ENCODE measurements at regions not wholly inside any gene's neighbourhood (a gene's known extent, or its start where the extent isn't known, plus 50 kb on each side); places are given as distances from the start of the nearest gene placed in this dataset.

- DNase-seq = no peak
These were observed 222.6 kb upstream of the MARCKS start for GRCh38 chr6:113634352-113635163.

DNA sequence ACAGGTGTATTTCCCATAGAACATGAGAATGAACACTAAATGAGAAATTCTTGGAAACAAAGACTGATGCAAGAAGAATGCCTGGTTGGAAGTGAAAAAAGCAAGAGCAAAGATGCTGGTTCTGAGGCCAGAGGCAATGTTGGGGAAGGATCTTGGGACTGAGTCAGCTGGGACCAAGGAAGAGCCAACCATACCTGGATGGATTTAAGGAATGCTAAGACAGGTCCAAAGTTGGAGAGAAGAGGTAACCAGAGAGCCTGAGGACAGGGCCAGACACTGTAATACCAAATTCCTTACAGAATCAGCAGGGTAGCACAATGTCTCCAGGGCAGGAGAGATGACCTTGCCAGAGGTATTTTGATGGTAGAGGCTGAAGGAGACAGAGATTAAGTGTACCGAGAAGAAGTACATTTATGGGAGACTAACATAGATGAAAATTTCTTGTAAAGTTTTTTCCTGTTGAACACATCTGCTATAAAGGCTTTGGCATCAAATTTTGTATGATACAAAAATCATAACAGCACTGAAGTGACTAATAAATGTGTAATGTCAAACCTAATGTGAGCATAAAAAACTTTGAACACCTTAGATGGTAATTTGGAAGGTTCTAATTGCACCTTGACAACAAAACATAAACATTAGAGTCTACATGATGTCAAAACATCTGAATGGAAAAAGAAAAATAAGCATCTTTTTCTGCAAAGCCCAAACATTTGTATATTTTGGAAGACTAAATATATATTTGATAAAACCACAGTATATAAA, 221.7 kb upstream of the MARCKS start:
- no peak for DNase-seq

- DNase-seq = no peak
These were observed 220.8 kb upstream of the MARCKS start for GRCh38 chr6:113636357-113636824.

- DNase-seq = no peak
These were observed 217.1 kb upstream of the MARCKS start for GRCh38 chr6:113640051-113640450.

DNA sequence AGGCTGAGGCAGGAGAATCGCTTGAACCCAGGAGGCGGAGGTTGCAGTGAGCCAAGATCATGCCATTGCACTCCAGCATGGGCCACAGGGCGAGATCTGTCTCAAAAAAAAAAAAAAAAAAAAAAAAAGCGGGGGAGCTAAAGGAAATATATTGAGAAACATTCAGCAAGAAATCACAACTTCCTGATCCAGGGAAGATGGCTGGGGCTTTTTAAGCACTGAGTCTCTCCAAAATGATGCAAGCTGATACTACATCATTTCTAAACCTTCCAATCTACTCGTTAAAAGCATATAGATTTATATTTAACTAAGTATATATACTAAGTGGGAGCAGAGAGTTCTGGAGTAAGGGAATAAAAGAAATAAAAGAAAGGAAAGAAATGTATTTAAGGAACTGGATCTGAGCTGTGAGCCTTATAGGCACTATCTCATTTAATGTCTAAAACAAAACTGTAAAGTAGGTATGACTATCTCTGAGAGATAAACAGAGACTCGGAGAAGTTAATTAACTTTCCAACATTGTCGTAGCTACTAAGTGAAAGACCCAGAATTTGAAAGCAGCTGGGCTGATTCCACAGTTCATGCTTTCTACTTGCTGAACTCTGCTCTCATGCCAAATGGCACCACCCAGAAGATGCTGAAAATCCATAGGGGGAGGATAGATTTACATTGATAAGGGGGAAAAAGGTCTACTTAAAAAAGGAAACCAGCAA, 215.0 kb upstream of the MARCKS start:
- no peak for DNase-seq

DNA sequence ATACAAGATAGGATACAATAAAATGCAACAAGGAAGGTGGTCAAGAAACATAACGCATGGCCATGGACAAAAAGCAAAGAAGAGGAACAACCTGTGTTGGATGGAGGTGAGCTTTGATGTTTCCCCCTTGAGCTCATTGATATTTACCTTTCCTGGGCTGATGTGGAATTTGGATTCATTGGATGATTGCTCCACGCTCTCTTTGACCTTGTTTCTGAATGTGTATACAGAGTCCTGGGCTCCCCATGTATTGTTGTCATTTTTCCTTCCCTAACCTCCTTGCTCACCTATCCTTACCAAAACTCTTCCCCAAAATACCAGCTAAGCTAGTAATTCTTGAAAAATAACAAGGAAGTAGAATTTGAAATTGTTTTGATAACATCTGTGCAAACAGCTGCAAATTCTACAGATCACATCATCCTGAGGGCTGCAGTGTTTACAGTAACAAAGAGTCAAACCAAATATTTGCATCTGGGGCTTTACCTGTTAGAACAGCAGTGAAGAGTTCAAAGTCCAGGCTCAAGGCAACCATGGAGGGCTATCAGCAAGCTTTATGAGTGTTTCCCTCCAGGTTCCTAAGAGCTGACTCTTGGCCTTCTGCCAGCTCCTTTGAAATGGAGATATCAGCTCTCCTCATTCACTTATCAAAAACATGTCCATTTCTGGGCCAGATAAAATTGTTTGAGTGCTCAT, 214.3 kb upstream of the MARCKS start:
- DNase-seq = no peak

- DNase-seq = no peak
These were observed 213.8 kb upstream of the MARCKS start for GRCh38 chr6:113643407-113643770.

DNA sequence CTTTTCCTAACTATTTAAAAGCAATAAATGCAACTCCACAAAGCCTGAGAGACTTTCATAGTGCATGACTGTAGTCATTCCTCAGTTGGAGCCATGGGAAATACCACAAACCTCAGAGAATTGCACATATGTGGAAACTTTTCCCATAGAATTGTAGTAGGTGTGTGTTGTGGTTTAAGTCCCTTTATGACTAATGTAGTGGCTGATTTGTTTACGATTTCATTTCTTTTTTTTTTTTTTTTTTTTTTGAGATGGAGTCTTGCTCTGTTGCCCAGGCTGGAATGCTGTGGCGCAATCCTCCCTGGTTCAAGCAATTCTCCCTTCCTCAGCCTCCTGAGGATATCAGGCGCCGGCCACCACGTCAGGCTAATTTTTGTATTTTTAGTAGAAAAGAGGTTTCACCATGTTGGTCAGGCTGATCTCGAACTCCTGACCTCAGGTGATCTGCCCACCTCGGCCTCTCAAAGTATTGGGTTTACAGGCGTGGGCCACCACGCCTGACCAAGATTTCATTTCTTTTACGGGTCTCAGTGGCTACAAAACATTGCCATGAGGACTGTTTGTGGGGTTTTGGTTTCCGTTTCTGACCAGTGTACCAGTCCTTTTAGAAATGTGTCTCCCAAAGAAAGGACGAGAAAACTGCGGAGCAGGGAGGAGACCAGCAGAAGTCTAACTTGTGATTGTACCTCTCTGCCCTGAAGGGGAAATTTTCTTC, 212.1 kb upstream of the MARCKS start:
- no peak for DNase-seq

GRCh38 chr6:113645576-113645970, 211.6 kb upstream of the MARCKS start:
- DNase-seq = no peak

DNA sequence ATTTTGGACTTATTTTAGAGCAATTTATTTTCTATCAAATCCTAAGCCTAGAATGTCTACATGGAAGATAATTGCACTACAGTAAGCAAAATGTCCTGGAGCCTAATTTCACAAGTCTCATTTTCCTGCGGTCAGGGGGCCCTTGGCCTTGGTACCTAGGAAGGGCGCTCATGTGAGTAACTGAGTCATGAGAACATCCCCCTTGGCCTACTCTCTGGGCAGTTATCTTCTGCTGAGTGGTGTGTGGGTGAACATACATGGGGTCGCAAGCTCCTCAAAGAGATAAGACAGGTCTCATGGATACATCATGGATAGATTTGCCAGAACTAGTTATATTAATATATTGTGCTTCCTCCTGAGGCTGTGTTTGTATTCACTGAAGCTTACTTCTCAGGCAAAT, 211.2 kb upstream of the MARCKS start:
- DNase-seq = no peak

DNA sequence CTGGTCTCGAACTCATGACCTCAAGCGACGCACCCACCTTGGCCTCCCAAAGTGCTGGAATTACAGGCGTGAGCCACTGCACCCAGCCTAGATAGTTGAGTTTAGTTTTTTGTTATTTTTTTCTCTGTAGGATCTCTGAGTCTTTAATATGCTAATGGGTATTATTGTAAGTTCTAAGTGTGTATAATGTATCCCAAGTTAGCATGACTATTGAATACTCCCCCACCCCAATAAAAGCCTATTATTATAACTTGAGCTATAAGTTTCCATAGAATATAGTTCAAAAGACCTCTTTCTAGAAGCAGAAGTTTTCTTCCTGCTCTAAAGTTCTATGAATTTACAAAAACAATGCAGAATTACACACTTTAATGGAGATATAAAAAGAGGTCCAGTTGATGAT, 210.4 kb upstream of the MARCKS start:
- no peak for DNase-seq

- no peak for DNase-seq
These were observed 209.8 kb upstream of the MARCKS start for GRCh38 chr6:113647143-113647889.

- no peak for DNase-seq
These were observed 208.4 kb upstream of the MARCKS start for GRCh38 chr6:113648698-113649097.

DNA sequence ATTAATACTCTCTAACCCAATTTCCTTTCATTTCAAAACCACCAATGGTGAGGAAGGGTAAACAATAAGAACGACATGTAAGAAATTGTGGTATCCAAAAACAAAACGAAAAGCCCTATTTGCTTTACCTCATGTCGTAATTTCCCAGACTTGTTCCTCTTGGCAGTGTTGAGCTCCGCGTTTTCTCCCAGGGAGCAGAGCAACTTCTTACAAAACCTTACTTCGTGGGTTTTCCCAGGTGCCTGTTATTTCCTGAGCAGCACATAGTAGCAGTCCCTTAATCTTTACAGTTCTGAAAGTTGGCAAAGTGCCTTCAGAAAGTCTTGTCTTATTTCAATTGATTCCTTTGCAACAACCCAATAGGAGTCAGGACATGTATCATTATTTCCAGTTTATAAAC, 207.9 kb upstream of the MARCKS start:
- no peak for DNase-seq

- DNase-seq = no peak
These were observed 207.1 kb upstream of the MARCKS start for GRCh38 chr6:113649880-113650609.

GRCh38 chr6:113650610-113650979, 206.6 kb upstream of the MARCKS start:
- DNase-seq = no peak

GRCh38 chr6:113651120-113651519, 206.0 kb upstream of the MARCKS start:
- no peak for DNase-seq

- DNase-seq = no peak
These were observed 205.2 kb upstream of the MARCKS start for GRCh38 chr6:113651920-113652319.

DNA sequence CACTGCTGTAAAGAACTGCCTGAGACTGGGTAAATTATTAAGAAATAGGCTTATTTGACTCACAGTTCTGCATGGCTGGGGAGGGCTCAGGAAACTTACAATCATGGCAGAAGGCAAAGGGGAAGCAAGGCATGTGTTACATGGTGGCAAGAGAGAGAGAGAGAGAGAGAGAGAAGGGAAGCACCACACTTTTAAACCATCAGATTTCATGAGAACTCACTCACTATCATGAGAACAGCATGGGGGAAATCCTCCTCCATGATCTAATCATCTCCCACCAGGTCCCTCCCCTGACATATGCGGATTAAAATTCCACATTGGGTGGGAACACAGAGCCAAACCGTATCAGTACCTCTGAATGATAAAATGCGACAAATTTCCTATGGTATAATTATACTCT, 203.9 kb upstream of the MARCKS start:
- DNase-seq = no peak

DNA sequence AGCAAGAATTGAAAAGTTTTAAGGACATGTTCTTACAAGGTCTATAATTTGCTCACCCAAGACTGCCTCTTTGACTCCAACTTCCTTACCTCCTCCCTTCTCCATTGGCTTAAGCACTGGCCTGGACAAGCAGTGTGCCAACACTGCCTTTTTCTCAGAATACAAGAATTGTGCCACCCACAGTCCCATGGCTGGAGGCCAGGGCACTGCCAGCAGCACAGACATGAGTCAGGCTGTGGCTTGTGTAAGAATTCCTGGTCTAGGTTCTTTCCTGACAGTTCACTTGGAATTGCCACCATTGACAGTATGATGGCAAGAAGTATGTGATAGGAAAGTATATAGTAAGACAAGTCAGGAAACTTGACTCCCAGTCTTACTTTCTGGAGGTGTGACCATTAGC, 202.7 kb upstream of the MARCKS start:
- peak; percentile 25 for DNase-seq

GRCh38 chr6:113655761-113656160, 201.4 kb upstream of the MARCKS start:
- DNase-seq = no peak

All from NCI-H446 treated with DMSO at 0.1 percent for 48 hours (cell line).